GM10248 (cell line): ENCODE measurements at regions not wholly inside any gene's neighbourhood (a gene's known extent, or its start where the extent isn't known, plus 50 kb on each side); places are given as distances from the start of the nearest gene placed in this dataset.

Source experiments
- CTCF ChIA-PET: fragments of 300-600 bp; sonication (Branson Sonifier 250); formaldehyde crosslinking; extraction: SDS; loops from one replicate; lab custom pipeline; 2021; ENCODE audit warnings: antibody characterized with exemption; lab: Yijun Ruan, JAX
- POLR2A ChIA-PET: fragments of 350-650 bp; sonication (Branson Sonifier 250); formaldehyde crosslinking; extraction: SDS; loops from one replicate; lab custom pipeline; 2020; ENCODE audit warnings: antibody characterized with exemption; lab: Yijun Ruan, JAX
- DNase-seq: peaks from one replicate; pipeline ENCODE4 v3.0.0; 2012; ENCODE audit errors: extremely low spot score
- CTCF ChIP-seq: IDR thresholded peaks from 2 replicates; pipeline ENCODE4 v1.5.1; 2012; ENCODE audit warnings: mild to moderate bottlenecking, low read depth; ENCODE audit errors: extremely low read depth, missing control alignments, control extremely low read depth

GRCh38 chrX:39757971-39758370 is 339.8 kb downstream of the BCOR start:
- no peak for TF ChIP-seq CTCF
- DNase-seq: no peak
- CTCF ChIA-PET: no interaction called here
- POLR2A ChIA-PET: no interaction called here

GRCh38 chrX:39758791-39759525 is 338.8 kb downstream of the BCOR start:
- no peak for TF ChIP-seq CTCF
- no peak for DNase-seq
- ChIA-PET POLR2A (no interaction called here), CTCF (no interaction called here)

- CTCF ChIA-PET: no interaction called here
Observed at GRCh38 chrX:39759526-39760224, 338.1 kb downstream of the BCOR start.

GRCh38 chrX:39760930-39761329 is 336.8 kb downstream of the BCOR start:
- ChIA-PET POLR2A (no interaction called here), CTCF (no interaction called here)
- DNase-seq: no peak
- TF ChIP-seq CTCF: no peak

More at GRCh38 chrX:39759526-39760224, 338.1 kb downstream of the BCOR start:
- no peak for DNase-seq
- POLR2A ChIA-PET: no interaction called here
- no peak for TF ChIP-seq CTCF

- no peak for DNase-seq
- CTCF ChIA-PET: no interaction called here
- no peak for TF ChIP-seq CTCF
- POLR2A ChIA-PET: no interaction called here
Observed at GRCh38 chrX:39762266-39762841, 335.4 kb downstream of the BCOR start.

GRCh38 chrX:39764441-39764914 is 333.3 kb downstream of the BCOR start:
- CTCF ChIA-PET: no interaction called here
- POLR2A ChIA-PET: no interaction called here
- no peak for TF ChIP-seq CTCF
- DNase-seq: no peak
